ENCODE measurements at regions not wholly inside any gene's neighbourhood (a gene's known extent, or its start where the extent isn't known, plus 50 kb on each side); places are given as distances from the start of the nearest gene placed in this dataset.

GRCh38 chr1:218779341-218780100 is 394.2 kb upstream of the LYPLAL1 start:
- no peak for DNase-seq

DNA sequence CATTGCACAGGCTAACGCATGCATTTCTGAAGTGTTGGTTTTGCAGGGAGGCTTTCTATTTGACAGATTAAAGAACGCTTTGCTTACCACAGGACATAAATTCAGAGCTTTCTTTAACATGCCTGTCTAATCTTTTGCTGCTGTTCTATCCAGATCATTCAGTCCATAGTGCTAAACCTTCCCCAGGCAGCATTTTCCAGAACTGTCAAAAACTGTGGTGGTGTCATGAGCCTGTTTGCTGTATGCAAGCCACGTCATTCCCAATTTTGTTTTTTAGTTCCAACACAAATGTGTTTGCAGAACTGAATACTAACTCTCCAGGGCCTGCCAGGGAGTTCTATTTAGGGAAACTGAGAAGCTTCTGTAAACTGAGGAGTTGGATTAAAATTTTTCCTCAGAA is 390.5 kb upstream of the LYPLAL1 start:
- no peak for DNase-seq

DNA sequence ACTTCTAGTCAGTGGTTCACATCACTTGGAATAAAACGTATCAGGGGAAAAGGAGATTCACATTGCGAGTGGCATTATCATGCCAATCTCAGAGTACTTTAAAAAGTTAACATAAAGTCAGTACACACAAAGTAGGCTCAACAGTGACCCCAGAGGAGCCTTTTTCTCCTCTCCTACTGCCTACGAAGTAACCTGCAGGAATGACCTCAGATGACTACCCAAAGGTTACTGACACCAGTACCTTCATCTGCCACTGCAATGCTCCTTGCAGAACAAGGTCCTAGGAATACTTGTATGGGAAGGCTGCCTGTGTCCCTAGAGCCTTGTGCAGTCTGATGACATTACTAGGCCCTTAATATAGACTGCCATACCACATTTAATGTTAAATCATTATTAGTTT is 389.8 kb upstream of the LYPLAL1 start:
- no peak for DNase-seq

DNA sequence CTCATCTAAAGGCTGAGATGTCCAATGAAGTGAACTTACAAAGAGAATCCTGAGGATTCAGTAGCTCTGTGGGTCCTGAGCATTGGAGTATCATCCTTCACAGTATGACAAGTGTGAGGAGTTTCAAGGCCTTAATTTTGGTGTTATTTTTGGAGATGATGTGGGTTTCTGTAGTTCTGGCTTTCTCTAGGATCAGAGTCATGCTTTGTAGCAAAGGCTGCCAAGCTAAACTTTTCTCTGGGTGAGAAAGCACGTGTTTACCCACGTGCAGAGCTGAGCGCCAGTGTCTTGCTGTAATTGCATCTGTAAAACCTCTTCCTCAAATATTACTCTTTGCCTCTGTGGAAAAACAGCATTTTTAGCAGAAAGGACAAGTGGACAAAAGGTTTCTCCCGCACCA is 387.8 kb upstream of the LYPLAL1 start:
- DNase-seq, result no peak

- no peak for DNase-seq
These were observed 385.9 kb upstream of the LYPLAL1 start for GRCh38 chr1:218787826-218788225.

DNA sequence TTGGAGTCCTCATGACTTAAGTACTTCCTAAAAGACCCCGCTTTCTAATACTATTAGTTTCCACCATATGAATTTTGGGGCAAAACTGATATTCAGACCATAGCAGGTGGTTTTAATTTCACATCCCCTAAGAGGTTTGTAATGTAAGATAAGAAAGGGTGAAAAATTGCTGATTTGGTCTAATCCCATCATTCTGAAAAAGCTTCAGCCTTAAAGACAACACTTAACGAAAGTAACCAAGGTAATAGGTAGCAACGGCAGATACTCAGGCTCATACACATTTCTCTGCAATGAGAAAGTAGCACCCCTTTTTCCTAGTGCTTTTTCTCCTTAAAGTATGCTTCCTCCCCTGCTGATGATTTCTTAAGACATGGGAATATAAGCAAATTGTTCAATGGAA is 376.9 kb upstream of the LYPLAL1 start:
- DNase-seq, result no peak

DNA sequence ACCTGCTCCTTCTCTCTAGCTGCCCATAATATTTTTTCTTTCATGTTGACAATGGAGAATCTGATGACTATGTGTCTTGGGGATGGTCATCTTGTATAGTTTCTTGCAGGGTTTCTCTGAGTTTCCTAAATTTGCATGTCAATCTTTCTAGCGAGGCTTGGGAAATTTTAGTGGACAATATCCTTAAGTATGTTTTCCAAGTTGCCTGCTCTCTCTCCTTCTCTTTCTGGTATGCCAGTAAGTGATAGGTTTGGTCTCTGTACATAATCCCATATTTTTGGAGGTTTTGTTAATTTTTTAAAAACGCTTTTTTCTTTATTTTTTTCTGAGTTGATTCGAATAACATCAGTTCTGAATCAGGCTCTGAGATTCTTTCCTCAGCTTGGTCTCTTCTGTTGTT is 370.9 kb upstream of the LYPLAL1 start:
- no peak for DNase-seq

- no peak for DNase-seq
These were observed 370.2 kb upstream of the LYPLAL1 start for GRCh38 chr1:218803351-218803997.

GRCh38 chr1:218804014-218804785 is 369.5 kb upstream of the LYPLAL1 start:
- no peak for DNase-seq

- no peak for DNase-seq
These were observed 364.6 kb upstream of the LYPLAL1 start for GRCh38 chr1:218809061-218809460.

DNA sequence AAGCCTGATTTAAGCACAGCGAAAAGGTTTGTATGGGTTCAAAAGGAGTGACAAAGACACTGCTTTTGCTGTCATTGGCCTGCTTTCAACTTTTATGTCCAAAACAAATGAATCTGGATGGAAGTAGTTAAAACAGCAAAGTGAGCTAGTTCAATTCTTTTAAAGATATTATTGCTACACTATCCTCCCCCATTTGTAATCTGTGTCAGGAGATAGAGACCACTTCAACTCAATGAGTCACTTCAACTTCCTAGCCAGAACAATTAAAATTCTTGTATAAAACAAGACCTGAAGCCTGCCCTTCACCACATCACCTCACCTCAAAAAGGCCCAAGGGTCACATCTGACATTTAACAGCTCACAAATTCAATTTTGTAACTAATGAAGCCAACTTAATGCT is 364.1 kb upstream of the LYPLAL1 start:
- no peak for DNase-seq

- no peak for DNase-seq
These were observed 363.4 kb upstream of the LYPLAL1 start for GRCh38 chr1:218810306-218810705.

DNA sequence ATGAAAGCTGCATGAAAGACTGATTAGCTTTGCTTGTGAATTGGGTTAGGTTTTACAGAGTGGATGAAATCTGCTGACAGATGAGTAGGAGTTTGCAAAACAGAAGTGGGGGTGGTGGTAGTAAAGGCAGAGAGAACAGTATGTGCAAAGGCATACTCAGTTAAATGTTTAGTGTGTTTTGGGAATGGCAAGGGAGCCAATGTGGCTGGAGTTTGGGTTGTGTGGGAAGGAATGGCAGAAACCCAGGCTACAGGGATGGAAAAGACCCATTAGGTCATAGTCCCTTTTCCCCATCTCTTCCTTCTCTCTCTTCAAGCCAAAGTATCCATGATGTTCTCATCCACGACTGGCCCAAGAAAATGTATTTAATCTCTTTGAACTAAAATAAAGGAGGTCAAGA is 362.2 kb upstream of the LYPLAL1 start:
- DNase-seq, result no peak

GRCh38 chr1:218812360-218812759 is 361.3 kb upstream of the LYPLAL1 start:
- no peak for DNase-seq

- no peak for DNase-seq
These were observed 360.4 kb upstream of the LYPLAL1 start for GRCh38 chr1:218813237-218813636.

DNA sequence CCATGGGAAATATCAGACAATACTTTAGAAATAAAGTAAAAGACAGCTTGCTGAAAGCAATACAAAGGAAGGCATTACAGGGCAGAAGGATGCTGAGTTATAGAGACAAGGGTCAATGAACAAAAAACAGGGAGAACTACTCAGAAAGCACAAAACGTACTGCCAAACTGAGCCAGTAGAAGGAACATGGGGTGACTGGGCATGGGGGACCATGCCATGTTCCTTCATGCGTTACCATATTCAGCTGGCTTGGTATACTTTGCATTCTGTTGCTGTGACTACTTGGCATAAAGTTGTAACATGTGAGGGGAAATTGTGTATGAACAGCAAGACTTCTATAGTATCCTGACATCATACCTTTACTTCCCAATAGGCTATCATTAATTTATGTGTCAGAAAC is 358.6 kb upstream of the LYPLAL1 start:
- DNase-seq, result no peak

- DNase-seq, result no peak
These were observed 356.6 kb upstream of the LYPLAL1 start for GRCh38 chr1:218817071-218817470.

DNA sequence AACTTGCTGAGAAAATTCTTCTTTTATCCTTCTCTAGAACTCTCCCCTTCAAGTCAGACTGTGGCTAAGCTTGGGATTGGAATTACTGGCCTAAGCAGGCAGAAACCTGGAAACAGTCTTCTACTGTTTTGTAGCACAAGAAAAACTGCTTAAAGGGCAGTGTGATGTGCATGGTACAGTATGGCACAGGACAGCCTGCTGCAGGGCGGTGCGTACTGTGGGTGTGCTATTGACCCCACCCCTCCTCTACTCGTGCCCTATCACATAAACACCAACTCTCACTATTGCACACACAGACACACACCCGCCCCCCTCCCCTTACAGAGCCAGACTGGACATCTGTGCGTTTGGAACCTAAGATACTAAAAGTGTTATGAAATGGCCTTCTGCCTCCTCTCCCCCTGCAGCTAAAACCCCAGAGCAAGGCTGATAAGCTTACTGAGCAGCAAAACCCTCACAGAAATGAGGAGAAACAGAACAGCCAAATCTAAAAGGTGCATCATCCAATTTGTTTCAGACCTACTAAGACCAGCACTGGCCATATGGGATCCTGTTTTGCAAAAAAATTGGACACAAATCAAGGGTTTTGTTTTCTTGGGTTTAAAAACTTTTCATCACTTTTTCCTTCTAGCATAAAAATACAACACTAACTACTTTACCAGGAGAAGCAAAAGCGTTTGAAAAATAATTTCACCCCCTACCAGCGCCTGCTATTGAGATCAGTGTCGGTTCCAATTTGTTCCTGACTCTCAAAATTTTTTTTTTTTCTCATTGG is 355.8 kb upstream of the LYPLAL1 start:
- no peak for DNase-seq

DNA sequence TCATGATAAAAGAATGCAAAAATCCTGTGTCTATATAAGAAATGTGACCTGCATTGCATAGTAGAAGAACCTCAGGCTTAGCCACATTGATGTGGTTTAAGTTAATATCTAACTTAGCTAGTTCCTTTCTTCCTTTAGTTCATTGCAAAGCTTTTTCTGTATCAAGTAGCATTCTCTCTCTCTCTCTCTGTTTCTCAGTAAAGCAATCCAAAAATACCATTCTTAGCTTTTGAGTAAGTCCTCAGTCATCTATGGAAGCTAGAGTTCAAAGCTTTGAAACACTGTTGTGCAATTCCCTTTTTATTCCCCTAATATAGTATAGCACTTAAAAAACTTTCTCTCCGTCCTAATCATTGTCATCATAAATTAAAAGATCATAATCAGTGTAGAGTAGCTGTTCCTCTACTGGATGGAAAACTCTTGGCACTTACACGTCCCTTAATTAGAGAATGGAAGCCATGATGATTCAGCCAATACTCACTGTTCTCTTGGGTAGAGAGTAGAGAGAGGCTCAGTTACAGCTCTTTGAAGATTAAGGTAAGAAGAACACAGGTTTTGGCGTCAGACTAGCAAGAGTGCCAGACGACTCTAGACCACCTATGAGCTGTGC is 350.3 kb upstream of the LYPLAL1 start:
- no peak for DNase-seq

GRCh38 chr1:218827486-218827885 is 346.2 kb upstream of the LYPLAL1 start:
- DNase-seq, result no peak

DNA sequence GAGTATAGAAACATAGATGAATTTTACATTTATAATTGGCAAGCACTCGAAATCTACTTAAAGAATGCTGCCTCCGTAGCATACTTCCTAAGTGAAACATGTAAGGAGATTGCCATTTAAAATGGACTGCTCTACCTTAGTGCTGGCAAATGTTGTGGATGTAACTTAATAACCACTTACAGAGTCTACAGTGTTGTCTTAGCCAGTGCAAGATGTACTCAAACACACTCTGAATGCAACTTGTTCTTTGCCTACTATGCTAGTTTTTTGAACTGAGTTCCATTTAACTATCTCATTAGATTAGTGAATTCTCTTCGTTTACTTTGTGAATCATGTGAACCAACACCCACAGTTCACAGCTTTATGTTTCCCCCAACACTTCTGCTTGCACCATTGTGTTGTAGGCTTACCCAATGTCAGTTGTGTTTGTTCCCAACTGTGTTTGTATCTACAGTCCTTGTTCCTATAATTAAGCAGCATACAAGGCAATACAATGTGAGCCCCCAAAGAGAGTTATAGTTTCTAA is 345.5 kb upstream of the LYPLAL1 start:
- DNase-seq, result no peak

- DNase-seq, result no peak
These were observed 344.6 kb upstream of the LYPLAL1 start for GRCh38 chr1:218829097-218829496.

DNA sequence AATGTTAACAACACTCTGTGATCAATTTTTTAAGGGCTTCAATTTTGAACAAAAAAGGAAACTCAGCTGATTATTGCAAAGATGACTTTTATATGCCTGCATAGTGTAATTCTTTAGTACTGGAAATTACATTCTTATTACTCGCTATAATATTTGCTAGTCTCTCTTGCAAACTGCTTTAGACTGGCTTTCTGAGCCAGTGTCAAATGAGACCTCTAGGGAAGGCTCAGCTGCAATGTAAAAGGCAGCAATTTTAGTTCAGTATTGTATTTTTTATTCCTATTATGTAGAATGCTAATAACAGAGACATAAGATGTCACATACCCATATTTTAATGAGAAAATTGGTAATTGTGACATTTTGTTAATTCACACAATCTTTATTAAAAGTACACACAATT is 338.1 kb upstream of the LYPLAL1 start:
- DNase-seq, result no peak
